Peyer's patch (tissue), 4 donors: ENCODE measurements at regions not wholly inside any gene's neighbourhood (a gene's known extent, or its start where the extent isn't known, plus 50 kb on each side); places are given as distances from the start of the nearest gene placed in this dataset.

Experiments
- POLR2A ChIP-seq, 2 donors: fragments of 450-650 bp; IDR thresholded peaks; one replicate each; pipeline ENCODE4 v1.5.1; 2017; ENCODE audit warnings: antibody characterized with exemption in 2 of 2, mild to moderate bottlenecking in 2 of 2, moderate library complexity in 2 of 2
- TF ChIP-seq, protein P1 (sequence below), 6 experiments: fragments of 450-650 bp in 4 of 6; fragments of 200-600 bp in 2 of 6; sonication (generic) in 1 of 6; IDR thresholded peaks; one replicate each; pipeline ENCODE4 v1.5.1; 2017 to 2019; ENCODE audit warnings: antibody characterized with exemption in 6 of 6, mild to moderate bottlenecking in 3 of 6, moderate library complexity in 1 of 6

DNA sequence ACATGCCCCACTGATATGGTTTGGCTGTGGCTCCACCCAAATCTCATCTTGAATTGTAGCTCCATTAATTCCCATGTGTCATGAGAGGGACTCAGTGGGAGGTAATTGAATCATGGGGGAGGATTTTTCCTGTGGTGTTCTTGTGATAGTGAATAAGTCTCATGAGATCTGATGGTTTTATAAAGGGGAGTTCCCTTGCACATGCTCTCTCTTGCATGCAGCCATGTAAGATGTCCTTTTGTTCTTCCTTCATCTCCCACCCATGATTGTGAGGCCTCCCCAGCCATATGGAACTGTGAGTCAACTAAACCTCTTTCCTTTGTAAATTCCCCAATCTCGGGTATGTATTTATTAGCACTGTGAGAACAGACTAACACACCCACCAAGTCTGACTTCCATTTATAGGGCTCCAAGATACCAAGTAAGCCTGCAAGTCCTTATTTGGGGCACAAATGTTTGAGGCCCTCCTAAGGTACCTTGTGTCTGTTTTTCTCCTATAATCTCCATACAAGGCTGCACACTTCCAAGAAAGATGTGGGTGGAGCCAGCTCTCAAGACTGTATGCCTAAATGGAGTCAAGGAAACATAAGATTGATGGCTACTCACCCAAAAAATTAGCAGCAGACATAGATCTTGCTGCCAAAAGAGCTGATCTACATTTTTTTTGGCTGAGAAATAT, 364.7 kb downstream of the TXNL1 start:
- TF ChIP-seq, protein P1, sequence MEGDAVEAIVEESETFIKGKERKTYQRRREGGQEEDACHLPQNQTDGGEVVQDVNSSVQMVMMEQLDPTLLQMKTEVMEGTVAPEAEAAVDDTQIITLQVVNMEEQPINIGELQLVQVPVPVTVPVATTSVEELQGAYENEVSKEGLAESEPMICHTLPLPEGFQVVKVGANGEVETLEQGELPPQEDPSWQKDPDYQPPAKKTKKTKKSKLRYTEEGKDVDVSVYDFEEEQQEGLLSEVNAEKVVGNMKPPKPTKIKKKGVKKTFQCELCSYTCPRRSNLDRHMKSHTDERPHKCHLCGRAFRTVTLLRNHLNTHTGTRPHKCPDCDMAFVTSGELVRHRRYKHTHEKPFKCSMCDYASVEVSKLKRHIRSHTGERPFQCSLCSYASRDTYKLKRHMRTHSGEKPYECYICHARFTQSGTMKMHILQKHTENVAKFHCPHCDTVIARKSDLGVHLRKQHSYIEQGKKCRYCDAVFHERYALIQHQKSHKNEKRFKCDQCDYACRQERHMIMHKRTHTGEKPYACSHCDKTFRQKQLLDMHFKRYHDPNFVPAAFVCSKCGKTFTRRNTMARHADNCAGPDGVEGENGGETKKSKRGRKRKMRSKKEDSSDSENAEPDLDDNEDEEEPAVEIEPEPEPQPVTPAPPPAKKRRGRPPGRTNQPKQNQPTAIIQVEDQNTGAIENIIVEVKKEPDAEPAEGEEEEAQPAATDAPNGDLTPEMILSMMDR (IDR thresholded peaks at IDR 0.05) = no peak
- no peak for TF ChIP-seq POLR2A (IDR thresholded peaks at IDR 0.05)
